Activated CD4-positive, alpha-beta T cell treated with anti-CD3 and anti-CD28 coated beads for 36 hours (primary cell): ENCODE measurements at regions not wholly inside any gene's neighbourhood (a gene's known extent, or its start where the extent isn't known, plus 50 kb on each side); places are given as distances from the start of the nearest gene placed in this dataset.

Experiments
- ATAC-seq: fragments of 200-7000 bp; cut with Tn5 transposase; one replicate; pipeline ENCODE4 v1.10.0; 2021; ENCODE audit warnings: mild to moderate bottlenecking, moderate library complexity
- CTCF ChIA-PET: fragments of 350-600 bp; sonication (Branson Sonifier 250); formaldehyde crosslinking; loops from one replicate; lab custom pipeline; 2021; ENCODE audit warnings: antibody characterized with exemption; lab: Charles Lee
- POLR2A ChIA-PET: fragments of 350-600 bp; sonication (Branson Sonifier 250); formaldehyde crosslinking; loops from one replicate; lab custom pipeline; 2021; ENCODE audit warnings: antibody characterized with exemption, inconsistent platforms; lab: Charles Lee
- DNase-seq: peaks from one replicate; pipeline ENCODE4 v3.0.0-alpha.2; 2020
- H3K27ac Mint-ChIP-seq: one replicate; pipeline ENCODE4 v1.8.0; 2021; ENCODE audit warnings: mixed read lengths
- H3K27me3 Mint-ChIP-seq: one replicate; pipeline ENCODE4 v1.8.0; 2021; ENCODE audit warnings: mixed read lengths
- H3K36me3 Mint-ChIP-seq: one replicate; pipeline ENCODE4 v1.8.0; 2021; ENCODE audit warnings: low read depth, mixed read lengths
- H3K4me1 Mint-ChIP-seq: one replicate; pipeline ENCODE4 v1.8.0; 2021; ENCODE audit warnings: mixed read lengths
- H3K4me3 Mint-ChIP-seq: one replicate; pipeline ENCODE4 v1.8.0; 2021; ENCODE audit warnings: mild to moderate bottlenecking, moderate library complexity, mixed read lengths
- H3K9me3 Mint-ChIP-seq: one replicate; pipeline ENCODE4 v1.8.0; 2021; ENCODE audit warnings: low read depth, mixed read lengths
- intact Hi-C, 2 experiments: fragments of 100-400 bp; cut with DNase I in 1 of 2; cut with micrococcal nuclease in 1 of 2; formaldehyde crosslinking; loops; one replicate each; pipeline versions ENCODE4 v1.14.2 to v1.15.1; 2022 to 2024; cut with DNase I, micrococcal nuclease

GRCh38 chr4:126341927-126342326 is 1027.2 kb downstream of the FAT4 start:
- Mint-ChIP-seq H3K27me3 (no peaks in the 10 kb centered on the region), H3K36me3 (no peaks in the 10 kb centered on the region), H3K27ac (no peak overlapping the region), H3K4me1 (no peaks in the 10 kb centered on the region), H3K9me3 (no peaks in the 10 kb centered on the region), H3K4me3 (no peak overlapping the region)
- intact Hi-C loops: no loop called here
- ChIA-PET POLR2A (no interaction called here), CTCF (interaction anchor here (0.5 kb wide), 1 partner anchor 283 kb away, joined by 3 read pairs; no protein-coding TSS in a partner anchor)
- DNase-seq: no peak
- no peak for ATAC-seq

GRCh38 chr4:126344472-126344871 is 1029.7 kb downstream of the FAT4 start:
- CTCF ChIA-PET: no interaction called here
- H3K27me3 Mint-ChIP-seq: no peaks in the 10 kb centered on the region
- DNase-seq: no peak
- intact Hi-C loops: no loop called here
- H3K4me3 Mint-ChIP-seq: no peak overlapping the region
- H3K9me3 Mint-ChIP-seq: no peaks in the 10 kb centered on the region
- no peak for ATAC-seq
- H3K4me1 Mint-ChIP-seq: no peaks in the 10 kb centered on the region
- no peak overlapping the region for H3K27ac Mint-ChIP-seq
- POLR2A ChIA-PET: no interaction called here
- no peaks in the 10 kb centered on the region for H3K36me3 Mint-ChIP-seq

GRCh38 chr4:126346654-126347053 is 1031.9 kb downstream of the FAT4 start:
- DNase-seq (no peak), ATAC-seq (no peak)
- intact Hi-C loops: no loop called here
- H3K27me3 Mint-ChIP-seq: no peaks in the 10 kb centered on the region
- no peak overlapping the region for H3K27ac Mint-ChIP-seq
- POLR2A ChIA-PET: interaction anchor here (0.7 kb wide), 1 partner anchor 20 kb away, joined by 3 read pairs; no protein-coding TSS in a partner anchor
- no peak overlapping the region for H3K4me3 Mint-ChIP-seq
- no peaks in the 10 kb centered on the region for H3K9me3 Mint-ChIP-seq
- H3K36me3 Mint-ChIP-seq: no peaks in the 10 kb centered on the region
- CTCF ChIA-PET: interaction anchor here (0.8 kb wide), 1 partner anchor 720 kb away, joined by 4 read pairs; no protein-coding TSS in a partner anchor
- no peaks in the 10 kb centered on the region for H3K4me1 Mint-ChIP-seq

GRCh38 chr4:126354784-126355183 is 1040.0 kb downstream of the FAT4 start:
- H3K27me3 Mint-ChIP-seq: no peaks in the 10 kb centered on the region
- ChIA-PET CTCF (no interaction called here), POLR2A (no interaction called here)
- H3K9me3 Mint-ChIP-seq: peaks cover 2% of the 10 kb centered on the region
- H3K27ac Mint-ChIP-seq: no peak overlapping the region
- ATAC-seq (no peak), DNase-seq (no peak)
- H3K4me1 Mint-ChIP-seq: no peaks in the 10 kb centered on the region
- H3K4me3 Mint-ChIP-seq: no peak overlapping the region
- intact Hi-C loops: no loop called here
- H3K36me3 Mint-ChIP-seq: no peaks in the 10 kb centered on the region

GRCh38 chr4:126358041-126358440 is 1043.3 kb downstream of the FAT4 start:
- no peaks in the 10 kb centered on the region for H3K27me3 Mint-ChIP-seq
- H3K9me3 Mint-ChIP-seq: peaks cover 4% of the 10 kb centered on the region
- DNase-seq (no peak), ATAC-seq (no peak)
- no peak overlapping the region for H3K27ac Mint-ChIP-seq
- intact Hi-C loops: no loop called here
- POLR2A ChIA-PET: no interaction called here
- H3K4me3 Mint-ChIP-seq: no peak overlapping the region
- no peaks in the 10 kb centered on the region for H3K4me1 Mint-ChIP-seq
- H3K36me3 Mint-ChIP-seq: no peaks in the 10 kb centered on the region
- CTCF ChIA-PET: no interaction called here

GRCh38 chr4:126361287-126361686 is 1046.5 kb downstream of the FAT4 start:
- H3K27ac Mint-ChIP-seq: no peak overlapping the region
- no peak overlapping the region for H3K4me3 Mint-ChIP-seq
- no peaks in the 10 kb centered on the region for H3K36me3 Mint-ChIP-seq
- H3K9me3 Mint-ChIP-seq: peaks cover 7% of the 10 kb centered on the region
- ATAC-seq (no peak), DNase-seq (no peak)
- no peaks in the 10 kb centered on the region for H3K4me1 Mint-ChIP-seq
- POLR2A ChIA-PET: no interaction called here
- H3K27me3 Mint-ChIP-seq: no peaks in the 10 kb centered on the region
- intact Hi-C loops: no loop called here
- CTCF ChIA-PET: no interaction called here

- Mint-ChIP-seq H3K27me3 (no peaks in the 10 kb centered on the region), H3K4me3 (no peak overlapping the region), H3K36me3 (no peaks in the 10 kb centered on the region), H3K9me3 (peaks cover 7% of the 10 kb centered on the region), H3K27ac (no peak overlapping the region), H3K4me1 (no peaks in the 10 kb centered on the region)
- intact Hi-C loops: no loop called here
- DNase-seq: no peak
- CTCF ChIA-PET: no interaction called here
- POLR2A ChIA-PET: no interaction called here
- no peak for ATAC-seq
Measured at GRCh38 chr4:126364311-126364911, 1049.7 kb downstream of the FAT4 start.

- H3K4me3 Mint-ChIP-seq: no peak overlapping the region
- CTCF ChIA-PET: interaction anchor here (0.6 to 1.1 kb wide), 2 partner anchors 123 to 283 kb away, joined by 3 to 4 read pairs; no protein-coding TSS in a partner anchor
- H3K36me3 Mint-ChIP-seq: no peaks in the 10 kb centered on the region
- ATAC-seq: no peak
- no peaks in the 10 kb centered on the region for H3K4me1 Mint-ChIP-seq
- H3K27ac Mint-ChIP-seq: no peak overlapping the region
- DNase-seq: no peak
- no peaks in the 10 kb centered on the region for H3K27me3 Mint-ChIP-seq
- intact Hi-C loops: no loop called here
- H3K9me3 Mint-ChIP-seq: peaks cover 7% of the 10 kb centered on the region
- POLR2A ChIA-PET: no interaction called here
Measured at GRCh38 chr4:126369076-126369475, 1054.3 kb downstream of the FAT4 start.

- CTCF ChIA-PET: no interaction called here
- ATAC-seq: no peak
Measured at GRCh38 chr4:126372634-126373033, 1057.9 kb downstream of the FAT4 start.

GRCh38 chr4:126375462-126376054 is 1060.8 kb downstream of the FAT4 start:
- DNase-seq (no peak), ATAC-seq (no peak)
- ChIA-PET CTCF (no interaction called here), POLR2A (no interaction called here)
- Mint-ChIP-seq H3K9me3 (peaks cover 8% of the 10 kb centered on the region), H3K27ac (no peak overlapping the region), H3K4me1 (no peaks in the 10 kb centered on the region), H3K4me3 (no peak overlapping the region), H3K36me3 (no peaks in the 10 kb centered on the region), H3K27me3 (no peaks in the 10 kb centered on the region)
- intact Hi-C loops: no loop called here

More at GRCh38 chr4:126372634-126373033, 1057.9 kb downstream of the FAT4 start:
- DNase-seq: no peak
- intact Hi-C loops: no loop called here
- no peak overlapping the region for H3K4me3 Mint-ChIP-seq
- H3K9me3 Mint-ChIP-seq: peaks cover 6% of the 10 kb centered on the region
- H3K27ac Mint-ChIP-seq: no peak overlapping the region
- no peaks in the 10 kb centered on the region for H3K4me1 Mint-ChIP-seq
- H3K36me3 Mint-ChIP-seq: no peaks in the 10 kb centered on the region
- no peaks in the 10 kb centered on the region for H3K27me3 Mint-ChIP-seq
- POLR2A ChIA-PET: no interaction called here

- ChIA-PET POLR2A (no interaction called here), CTCF (interaction anchor here (0.7 kb wide), 1 partner anchor 766 kb away, joined by 3 read pairs; no protein-coding TSS in a partner anchor)
- DNase-seq (no peak), ATAC-seq (no peak)
- Mint-ChIP-seq H3K4me1 (no peaks in the 10 kb centered on the region), H3K36me3 (no peaks in the 10 kb centered on the region), H3K4me3 (no peak overlapping the region), H3K27me3 (no peaks in the 10 kb centered on the region), H3K9me3 (peaks cover 6% of the 10 kb centered on the region), H3K27ac (no peak overlapping the region)
- intact Hi-C loops: no loop called here
Measured at GRCh38 chr4:126385954-126386353, 1071.2 kb downstream of the FAT4 start.

GRCh38 chr4:126386512-126386911 is 1071.8 kb downstream of the FAT4 start:
- H3K27ac Mint-ChIP-seq: no peak overlapping the region
- H3K4me3 Mint-ChIP-seq: no peak overlapping the region
- H3K27me3 Mint-ChIP-seq: no peaks in the 10 kb centered on the region
- DNase-seq: no peak
- intact Hi-C loops: no loop called here
- H3K36me3 Mint-ChIP-seq: no peaks in the 10 kb centered on the region
- peaks cover 6% of the 10 kb centered on the region for H3K9me3 Mint-ChIP-seq
- H3K4me1 Mint-ChIP-seq: no peaks in the 10 kb centered on the region
- CTCF ChIA-PET: interaction anchor here (0.7 kb wide), 1 partner anchor 765 kb away, joined by 3 read pairs; no protein-coding TSS in a partner anchor
- no peak for ATAC-seq
- POLR2A ChIA-PET: no interaction called here
